ENCODE measurements at regions not wholly inside any gene's neighbourhood (a gene's known extent, or its start where the extent isn't known, plus 50 kb on each side); places are given as distances from the start of the nearest gene placed in this dataset.

GRCh38 chr18:11293794-11294193 is 144.4 kb upstream of the PIEZO2 start:
- Histone ChIP-seq H3K27me3 (ENCODE audit: insufficient read depth, low read length) (peaks cover 9% of the 10 kb centered on the region), H3K4me1 (ENCODE audit: insufficient read depth, low read length) (no peaks in the 10 kb centered on the region), H3K4me3 (ENCODE audit: insufficient read depth, low read length) (no peak overlapping the region), H3K9me3 (ENCODE audit: low read depth, low read length) (no peaks in the 10 kb centered on the region), H3K27ac (ENCODE audit: low read depth, low read length) (no peak overlapping the region), H2AFZ (ENCODE audit: low read length) (no peak overlapping the region), H3K79me2 (ENCODE audit: insufficient read depth, low read length) (no peaks in the 10 kb centered on the region), H3K4me2 (ENCODE audit: insufficient read depth, low read length) (no peak overlapping the region), H3K36me3 (ENCODE audit: insufficient read depth, low read length) (no peaks in the 10 kb centered on the region), H4K20me1 (ENCODE audit: insufficient read depth, low read length) (no peaks in the 10 kb centered on the region)
- TF ChIP-seq CTCF (IDR thresholded peaks at IDR 0.05; ENCODE audit: extremely low read depth, low read depth, low read length), result no peak
- DNase-seq (ENCODE audit: insufficient read length, low spot score, missing footprints), result no peak

- H3K4me1 ChIP-seq (ENCODE audit: insufficient read depth, low read length), result no peaks in the 10 kb centered on the region
- no peak for DNase-seq (ENCODE audit: insufficient read length, low spot score, missing footprints)
- H3K4me3 ChIP-seq (ENCODE audit: insufficient read depth, low read length), result no peak overlapping the region
- no peak for TF ChIP-seq CTCF (IDR thresholded peaks at IDR 0.05; ENCODE audit: extremely low read depth, low read depth, low read length)
- no peak overlapping the region for H3K4me2 ChIP-seq (ENCODE audit: insufficient read depth, low read length)
- no peaks in the 10 kb centered on the region for H3K79me2 ChIP-seq (ENCODE audit: insufficient read depth, low read length)
- no peaks in the 10 kb centered on the region for H3K9me3 ChIP-seq (ENCODE audit: low read depth, low read length)
- H2AFZ ChIP-seq (ENCODE audit: low read length), result no peak overlapping the region
- H4K20me1 ChIP-seq (ENCODE audit: insufficient read depth, low read length), result no peaks in the 10 kb centered on the region
- no peaks in the 10 kb centered on the region for H3K36me3 ChIP-seq (ENCODE audit: insufficient read depth, low read length)
- peaks cover 5% of the 10 kb centered on the region for H3K27me3 ChIP-seq (ENCODE audit: insufficient read depth, low read length)
- no peak overlapping the region for H3K27ac ChIP-seq (ENCODE audit: low read depth, low read length)
These were observed 141.4 kb upstream of the PIEZO2 start for GRCh38 chr18:11290786-11291185.

- no peak overlapping the region for H3K4me2 ChIP-seq (ENCODE audit: insufficient read depth, low read length)
- H3K27ac ChIP-seq (ENCODE audit: low read depth, low read length), result no peak overlapping the region
- no peak overlapping the region for H3K4me3 ChIP-seq (ENCODE audit: insufficient read depth, low read length)
- no peaks in the 10 kb centered on the region for H3K27me3 ChIP-seq (ENCODE audit: insufficient read depth, low read length)
- no peaks in the 10 kb centered on the region for H3K36me3 ChIP-seq (ENCODE audit: insufficient read depth, low read length)
- no peaks in the 10 kb centered on the region for H3K9me3 ChIP-seq (ENCODE audit: low read depth, low read length)
- H2AFZ ChIP-seq (ENCODE audit: low read length), result no peak overlapping the region
- no peak for DNase-seq (ENCODE audit: insufficient read length, low spot score, missing footprints)
- H3K4me1 ChIP-seq (ENCODE audit: insufficient read depth, low read length), result no peaks in the 10 kb centered on the region
- no peak for TF ChIP-seq CTCF (IDR thresholded peaks at IDR 0.05; ENCODE audit: extremely low read depth, low read depth, low read length)
- H4K20me1 ChIP-seq (ENCODE audit: insufficient read depth, low read length), result no peaks in the 10 kb centered on the region
- no peaks in the 10 kb centered on the region for H3K79me2 ChIP-seq (ENCODE audit: insufficient read depth, low read length)
These were observed 139.9 kb upstream of the PIEZO2 start for GRCh38 chr18:11289248-11289647.

GRCh38 chr18:11288401-11288800 is 139.0 kb upstream of the PIEZO2 start:
- H3K4me3 ChIP-seq (ENCODE audit: insufficient read depth, low read length), result no peak overlapping the region

More at GRCh38 chr18:11288401-11288800, 139.0 kb upstream of the PIEZO2 start:
- H4K20me1 ChIP-seq (ENCODE audit: insufficient read depth, low read length), result no peaks in the 10 kb centered on the region
- no peak overlapping the region for H3K27ac ChIP-seq (ENCODE audit: low read depth, low read length)
- no peaks in the 10 kb centered on the region for H3K27me3 ChIP-seq (ENCODE audit: insufficient read depth, low read length)
- no peaks in the 10 kb centered on the region for H3K4me1 ChIP-seq (ENCODE audit: insufficient read depth, low read length)
- H2AFZ ChIP-seq (ENCODE audit: low read length), result no peak overlapping the region
- H3K4me2 ChIP-seq (ENCODE audit: insufficient read depth, low read length), result no peak overlapping the region
- TF ChIP-seq CTCF (IDR thresholded peaks at IDR 0.05; ENCODE audit: extremely low read depth, low read depth, low read length), result no peak
- H3K79me2 ChIP-seq (ENCODE audit: insufficient read depth, low read length), result no peaks in the 10 kb centered on the region
- no peaks in the 10 kb centered on the region for H3K36me3 ChIP-seq (ENCODE audit: insufficient read depth, low read length)
- H3K9me3 ChIP-seq (ENCODE audit: low read depth, low read length), result no peaks in the 10 kb centered on the region
- DNase-seq (ENCODE audit: insufficient read length, low spot score, missing footprints), result peak; percentile 59

Data from osteoblast (primary cell).